AG04449 (cell line): ENCODE measurements at regions not wholly inside any gene's neighbourhood (a gene's known extent, or its start where the extent isn't known, plus 50 kb on each side); places are given as distances from the start of the nearest gene placed in this dataset.

ENCODE experiments used
- CTCF ChIA-PET: fragments of 350-600 bp; formaldehyde crosslinking; extraction: SDS; loops from one replicate; lab custom pipeline; 2021; ENCODE audit warnings: antibody characterized with exemption; lab: Yijun Ruan, JAX
- POLR2A ChIA-PET: fragments of 400-600, 350-600 bp; formaldehyde crosslinking; extraction: SDS; loops from one replicate; lab custom pipeline; 2020; ENCODE audit warnings: antibody characterized with exemption, inconsistent platforms; lab: Yijun Ruan, JAX
- DNase-seq: peaks from one replicate; pipeline ENCODE4 v3.0.0-alpha.2; 2010; ENCODE audit warnings: low read depth, low spot score
- H3K4me3 ChIP-seq: 2 replicates; pipeline ENCODE4 v1.5.1; 2011; ENCODE audit warnings: low read depth, mild to moderate bottlenecking, control low read depth, low read length
- TF ChIP-seq, protein P1 (sequence below): IDR thresholded peaks from one replicate; pipeline ENCODE4 v1.5.1; 2011; ENCODE audit warnings: mild to moderate bottlenecking, moderate library complexity, low read length, control low read depth, inconsistent platforms; ENCODE audit not compliant: insufficient read depth; ENCODE audit errors: missing control alignments

DNA sequence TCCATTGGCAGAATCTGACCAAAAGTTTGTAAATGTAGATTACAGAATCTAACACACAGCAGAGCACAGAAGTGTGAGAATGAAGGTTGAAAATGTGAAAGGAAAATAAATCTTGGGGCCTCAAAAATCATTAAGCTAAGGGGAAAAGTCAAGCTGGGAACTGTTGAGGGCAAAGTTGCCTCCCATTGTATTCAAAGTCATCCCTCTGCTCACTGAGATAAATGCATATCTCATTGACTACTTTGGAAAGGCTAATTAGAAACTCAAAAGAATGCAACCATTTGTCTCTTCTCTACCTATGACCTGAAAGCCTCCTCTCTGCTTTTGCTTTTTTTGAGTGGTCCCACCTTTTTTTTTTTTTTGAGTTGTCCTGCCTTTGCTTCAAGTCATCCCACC, 97.4 kb upstream of the ATF7IP start:
- ChIA-PET POLR2A (no interaction called here), CTCF (no interaction called here)
- DNase-seq, result no peak
- TF ChIP-seq, protein P1, sequence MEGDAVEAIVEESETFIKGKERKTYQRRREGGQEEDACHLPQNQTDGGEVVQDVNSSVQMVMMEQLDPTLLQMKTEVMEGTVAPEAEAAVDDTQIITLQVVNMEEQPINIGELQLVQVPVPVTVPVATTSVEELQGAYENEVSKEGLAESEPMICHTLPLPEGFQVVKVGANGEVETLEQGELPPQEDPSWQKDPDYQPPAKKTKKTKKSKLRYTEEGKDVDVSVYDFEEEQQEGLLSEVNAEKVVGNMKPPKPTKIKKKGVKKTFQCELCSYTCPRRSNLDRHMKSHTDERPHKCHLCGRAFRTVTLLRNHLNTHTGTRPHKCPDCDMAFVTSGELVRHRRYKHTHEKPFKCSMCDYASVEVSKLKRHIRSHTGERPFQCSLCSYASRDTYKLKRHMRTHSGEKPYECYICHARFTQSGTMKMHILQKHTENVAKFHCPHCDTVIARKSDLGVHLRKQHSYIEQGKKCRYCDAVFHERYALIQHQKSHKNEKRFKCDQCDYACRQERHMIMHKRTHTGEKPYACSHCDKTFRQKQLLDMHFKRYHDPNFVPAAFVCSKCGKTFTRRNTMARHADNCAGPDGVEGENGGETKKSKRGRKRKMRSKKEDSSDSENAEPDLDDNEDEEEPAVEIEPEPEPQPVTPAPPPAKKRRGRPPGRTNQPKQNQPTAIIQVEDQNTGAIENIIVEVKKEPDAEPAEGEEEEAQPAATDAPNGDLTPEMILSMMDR, result no peak
- H3K4me3 ChIP-seq, result no peak overlapping the region

DNA sequence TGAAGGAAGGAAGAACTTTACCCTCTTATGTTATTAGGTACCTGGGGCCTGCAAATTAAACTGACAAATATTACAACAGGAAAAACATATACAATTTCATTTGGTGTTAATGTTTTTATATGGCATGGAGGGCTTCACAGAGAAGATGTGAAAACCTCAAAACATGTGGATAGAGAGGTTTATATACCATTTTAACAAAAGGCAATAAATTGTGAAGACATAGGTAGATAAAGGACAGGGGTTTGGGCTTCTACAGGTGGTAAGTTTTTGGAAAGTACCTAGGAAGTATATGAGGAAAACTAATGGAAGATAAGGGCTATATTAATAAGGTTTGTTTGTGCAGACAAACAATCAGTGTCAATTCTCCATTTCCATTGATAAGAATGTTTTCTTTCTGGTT, 95.1 kb upstream of the ATF7IP start:
- ChIA-PET CTCF (no interaction called here), POLR2A (no interaction called here)
- no peak for DNase-seq
- TF ChIP-seq, protein P1, result no peak
- H3K4me3 ChIP-seq, result no peak overlapping the region

DNA sequence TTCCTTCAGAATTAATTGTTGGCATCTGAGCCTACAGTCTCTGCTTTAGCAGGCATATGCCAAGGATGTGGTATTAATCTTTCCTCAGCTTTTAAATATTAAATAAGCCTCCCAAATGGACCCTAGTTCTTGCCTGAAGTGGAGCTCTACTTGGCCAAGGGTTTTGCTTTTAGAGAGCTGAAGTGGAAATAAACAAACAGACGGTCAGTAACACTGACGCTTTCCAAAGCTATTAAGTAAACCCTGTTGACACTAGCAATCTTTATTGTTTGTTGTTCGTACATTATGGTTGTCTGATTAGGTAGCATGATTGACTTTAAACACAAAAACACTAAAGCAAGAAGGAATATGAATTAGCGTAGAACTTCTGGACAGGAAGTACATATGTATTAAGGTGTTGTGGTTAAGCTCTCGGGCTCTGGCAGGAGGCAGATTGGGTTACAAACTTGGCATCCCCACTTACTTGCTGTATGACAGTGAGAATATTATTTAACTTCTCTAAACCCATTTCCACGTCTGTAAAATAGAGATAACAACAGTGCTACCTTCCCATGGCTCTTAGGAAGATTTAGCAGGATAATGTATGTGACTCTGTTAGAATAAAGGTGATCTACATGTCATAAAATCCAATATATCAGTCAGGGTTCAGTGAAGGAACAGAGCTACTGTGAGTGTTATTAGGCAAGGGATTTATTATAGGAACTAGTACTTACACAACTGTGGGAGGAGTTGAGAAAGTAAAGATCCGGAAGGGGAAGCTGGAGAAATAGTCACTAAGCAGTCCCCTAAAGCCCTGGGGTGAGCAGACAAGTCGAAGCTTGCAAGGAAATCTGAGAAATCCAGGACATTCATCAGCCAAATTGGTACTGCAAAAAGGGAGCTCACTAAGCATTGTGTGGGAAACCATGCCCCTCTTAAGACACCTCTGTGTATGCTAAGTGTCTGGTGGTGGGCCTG, 92.2 kb upstream of the ATF7IP start:
- no peak for DNase-seq
- POLR2A ChIA-PET, result no interaction called here
- no peak overlapping the region for H3K4me3 ChIP-seq
- CTCF ChIA-PET, result no interaction called here
- TF ChIP-seq, protein P1, result no peak

DNA sequence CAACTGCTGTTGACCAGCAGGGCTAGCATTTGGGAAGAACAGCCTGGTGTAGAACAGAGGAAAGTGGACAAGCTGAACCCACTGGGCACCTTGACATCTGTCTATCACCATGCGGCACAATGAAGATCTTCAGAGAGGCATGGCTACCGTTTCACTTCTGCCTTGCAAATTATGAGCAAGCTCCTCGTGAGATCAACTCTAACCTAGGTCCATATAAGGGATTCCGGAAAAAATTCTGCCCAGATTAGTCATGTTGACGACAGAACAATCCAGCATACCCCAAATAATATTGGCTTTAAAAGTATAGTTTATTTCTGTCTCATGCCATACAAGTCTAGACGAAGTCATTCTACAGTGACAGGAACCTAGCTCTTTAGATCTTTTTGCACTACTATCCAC, 91.6 kb upstream of the ATF7IP start:
- POLR2A ChIA-PET, result no interaction called here
- no peak for DNase-seq
- CTCF ChIA-PET, result no interaction called here
- TF ChIP-seq, protein P1, result no peak
- H3K4me3 ChIP-seq, result no peak overlapping the region

DNA sequence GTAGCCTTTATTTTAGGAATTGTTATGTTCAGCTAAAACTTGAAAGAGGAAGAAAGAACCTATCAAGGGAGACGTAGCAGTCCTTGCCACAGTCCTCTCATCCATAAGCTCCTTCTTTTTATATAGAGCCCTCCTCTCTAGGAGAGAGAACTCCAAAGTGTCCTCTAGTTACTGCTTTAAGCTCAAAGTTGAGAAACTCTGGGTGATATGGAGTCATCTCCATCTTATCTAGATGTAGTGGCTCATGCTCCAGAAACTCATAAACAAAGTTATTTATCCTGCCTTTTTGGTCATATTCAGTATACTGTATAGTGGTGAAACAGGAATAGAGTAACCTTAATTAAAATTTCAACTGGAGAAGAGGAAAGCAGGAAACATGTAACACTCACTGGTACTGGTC, 90.4 kb upstream of the ATF7IP start:
- CTCF ChIA-PET, result no interaction called here
- DNase-seq, result no peak
- POLR2A ChIA-PET, result no interaction called here
- no peak overlapping the region for H3K4me3 ChIP-seq
- TF ChIP-seq, protein P1, result no peak

DNA sequence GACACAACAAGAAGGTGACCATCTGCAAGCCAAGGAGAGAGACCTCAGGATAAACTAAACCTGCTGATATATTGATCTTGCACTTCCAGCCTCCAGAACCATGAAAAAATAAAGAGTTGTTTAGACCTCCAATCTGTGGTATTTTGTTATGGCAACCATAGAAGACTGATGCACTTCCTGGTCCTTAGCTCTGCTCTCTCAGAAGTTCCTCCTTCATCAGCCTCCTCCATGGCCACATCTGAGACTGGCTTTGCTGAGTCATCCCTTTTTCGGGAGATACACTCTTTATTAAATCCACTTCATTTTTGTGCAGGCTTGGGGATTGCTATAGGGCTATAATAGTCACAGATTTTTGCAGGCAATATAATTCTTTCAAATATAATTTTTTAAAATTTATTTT, 89.6 kb upstream of the ATF7IP start:
- no peak overlapping the region for H3K4me3 ChIP-seq
- ChIA-PET POLR2A (no interaction called here), CTCF (no interaction called here)
- TF ChIP-seq, protein P1, result no peak
- no peak for DNase-seq
